Peyer's patch (tissue), 4 donors: ENCODE measurements at regions not wholly inside any gene's neighbourhood (a gene's known extent, or its start where the extent isn't known, plus 50 kb on each side); places are given as distances from the start of the nearest gene placed in this dataset.

Experiments
- POLR2A ChIP-seq, 2 donors: fragments of 450-650 bp; IDR thresholded peaks; one replicate each; pipeline ENCODE4 v1.5.1; 2017; ENCODE audit warnings: antibody characterized with exemption in 2 of 2, mild to moderate bottlenecking in 2 of 2, moderate library complexity in 2 of 2
- TF ChIP-seq, protein P1 (sequence below), 6 experiments: fragments of 450-650 bp in 4 of 6; fragments of 200-600 bp in 2 of 6; sonication (generic) in 1 of 6; IDR thresholded peaks; one replicate each; pipeline ENCODE4 v1.5.1; 2017 to 2019; ENCODE audit warnings: antibody characterized with exemption in 6 of 6, mild to moderate bottlenecking in 3 of 6, moderate library complexity in 1 of 6

DNA sequence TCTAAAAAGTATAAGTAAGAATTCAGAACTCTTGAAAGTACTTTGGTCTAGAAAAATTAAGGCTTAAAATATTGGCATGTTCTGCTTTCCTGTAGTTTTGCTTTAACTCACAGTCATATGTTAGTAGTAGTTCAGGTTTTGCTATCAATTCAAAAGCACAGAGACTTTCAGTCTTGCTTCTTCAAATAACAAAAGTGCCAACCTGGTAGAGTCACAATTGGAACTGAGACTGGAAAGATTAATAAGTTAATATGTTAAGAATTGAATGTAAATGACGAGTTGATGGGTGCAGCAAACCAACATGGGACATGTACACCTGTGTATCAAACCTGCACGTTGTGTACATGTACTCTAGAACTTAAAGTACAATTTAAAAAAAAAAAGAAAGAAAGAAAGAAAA lies 822.3 kb downstream of the MTRR start:
- no peak for TF ChIP-seq POLR2A (IDR thresholded peaks at IDR 0.05)
- TF ChIP-seq, protein P1, sequence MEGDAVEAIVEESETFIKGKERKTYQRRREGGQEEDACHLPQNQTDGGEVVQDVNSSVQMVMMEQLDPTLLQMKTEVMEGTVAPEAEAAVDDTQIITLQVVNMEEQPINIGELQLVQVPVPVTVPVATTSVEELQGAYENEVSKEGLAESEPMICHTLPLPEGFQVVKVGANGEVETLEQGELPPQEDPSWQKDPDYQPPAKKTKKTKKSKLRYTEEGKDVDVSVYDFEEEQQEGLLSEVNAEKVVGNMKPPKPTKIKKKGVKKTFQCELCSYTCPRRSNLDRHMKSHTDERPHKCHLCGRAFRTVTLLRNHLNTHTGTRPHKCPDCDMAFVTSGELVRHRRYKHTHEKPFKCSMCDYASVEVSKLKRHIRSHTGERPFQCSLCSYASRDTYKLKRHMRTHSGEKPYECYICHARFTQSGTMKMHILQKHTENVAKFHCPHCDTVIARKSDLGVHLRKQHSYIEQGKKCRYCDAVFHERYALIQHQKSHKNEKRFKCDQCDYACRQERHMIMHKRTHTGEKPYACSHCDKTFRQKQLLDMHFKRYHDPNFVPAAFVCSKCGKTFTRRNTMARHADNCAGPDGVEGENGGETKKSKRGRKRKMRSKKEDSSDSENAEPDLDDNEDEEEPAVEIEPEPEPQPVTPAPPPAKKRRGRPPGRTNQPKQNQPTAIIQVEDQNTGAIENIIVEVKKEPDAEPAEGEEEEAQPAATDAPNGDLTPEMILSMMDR (IDR thresholded peaks at IDR 0.05), result no peak
